ENCODE measurements at regions not wholly inside any gene's neighbourhood (a gene's known extent, or its start where the extent isn't known, plus 50 kb on each side); places are given as distances from the start of the nearest gene placed in this dataset.

DNA sequence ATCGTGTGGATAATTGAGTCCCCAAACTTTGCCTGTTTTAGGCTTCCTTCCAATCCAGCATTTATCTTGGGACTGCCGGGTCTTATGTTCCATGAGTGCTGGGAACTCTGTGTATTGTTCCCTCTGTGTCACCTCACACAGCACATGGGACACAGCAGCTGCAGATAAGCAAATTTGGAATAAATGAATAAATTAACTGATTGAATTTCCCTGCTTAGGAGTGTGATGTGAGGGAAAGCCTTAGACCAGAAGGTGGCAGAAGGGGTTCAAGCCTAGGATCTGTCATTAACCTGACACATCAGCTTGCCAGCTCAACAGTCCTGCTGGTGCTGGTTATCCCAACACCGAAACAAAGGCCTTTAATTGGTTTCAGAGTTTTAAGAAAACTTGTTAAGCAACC lies 114.3 kb downstream of the OXSM start:
- intact Hi-C loops (cut with micrococcal nuclease; ENCODE audit: unreplicated experiment) (loop anchor here (10.0 kb wide), 1 partner anchor 811 kb away; no protein-coding TSS in a partner anchor), in situ Hi-C loops (cut with MboI) (no loop called here)
- Histone ChIP-seq H2AFZ (ENCODE audit: control insufficient read depth, low read depth, low read length) (no peak overlapping the region), H3K27ac (ENCODE audit: control insufficient read depth, insufficient read depth) (no peak overlapping the region), H3K36me3 (ENCODE audit: control insufficient read depth in 2 of 2, insufficient read depth in 2 of 2, low read length in 1 of 2) (no peaks in the 10 kb centered on the region), H3K9me3 (replicated peaks; ENCODE audit: control insufficient read depth, insufficient read depth, low read length) (no peaks in the 10 kb centered on the region), H4K20me1 (ENCODE audit: control insufficient read depth, insufficient read depth) (no peaks in the 10 kb centered on the region), H3K4me2 (ENCODE audit: control insufficient read depth, insufficient read depth) (no peak overlapping the region), H3K4me3 (no peak overlapping the region), H3K79me2 (ENCODE audit: control insufficient read depth, insufficient read depth, low read length) (no peaks in the 10 kb centered on the region), H3K4me1 (ENCODE audit: control insufficient read depth, insufficient read depth, low read length) (no peaks in the 10 kb centered on the region), H3K9ac (ENCODE audit: control insufficient read depth, insufficient read depth, low read length) (no peak overlapping the region), H3K27me3 (replicated peaks in 1 of 2; ENCODE audit: control insufficient read depth in 2 of 2, insufficient read depth in 2 of 2, low read length in 1 of 2) (0 out of 4 replicates have a peak, but pooled peaks cover 0 to 2% of the 10 kb centered on the region in 2 experiments)
- 61% methylated on average over 3 of the region's 3 CpGs for WGBS (ENCODE audit: insufficient coverage, insufficient replicate concordance, low lambda C conversion rate, missing lambda C conversion rate)
- POLR2A ChIA-PET = no interaction called here
- CTCF ChIA-PET = interaction anchor here (0.9 to 2.1 kb wide), 3 partner anchors 10 to 256 kb away, joined by 3 to 5 read pairs (median 4); no protein-coding TSS in a partner anchor
- RAD21 ChIA-PET (ENCODE audit: unreplicated experiment) = interaction anchor here (0.7 to 1.0 kb wide), 2 partner anchors 162 to 809 kb away, joined by 3 read pairs; no protein-coding TSS in a partner anchor
- SMC1A ChIA-PET (ENCODE audit: uncharacterized antibody, unreplicated experiment) = interaction anchor here (1.1 to 1.5 kb wide), 2 partner anchors 10 to 213 kb away, joined by 3 to 6 read pairs; no protein-coding TSS in a partner anchor
- DNase-seq (ENCODE audit: low read depth, low spot score) (no peak), FAIRE-seq (no peak), ATAC-seq (peak; percentile 31; the same call in 1 of the 3 replicates)
- TF ChIP-seq, protein P1, sequence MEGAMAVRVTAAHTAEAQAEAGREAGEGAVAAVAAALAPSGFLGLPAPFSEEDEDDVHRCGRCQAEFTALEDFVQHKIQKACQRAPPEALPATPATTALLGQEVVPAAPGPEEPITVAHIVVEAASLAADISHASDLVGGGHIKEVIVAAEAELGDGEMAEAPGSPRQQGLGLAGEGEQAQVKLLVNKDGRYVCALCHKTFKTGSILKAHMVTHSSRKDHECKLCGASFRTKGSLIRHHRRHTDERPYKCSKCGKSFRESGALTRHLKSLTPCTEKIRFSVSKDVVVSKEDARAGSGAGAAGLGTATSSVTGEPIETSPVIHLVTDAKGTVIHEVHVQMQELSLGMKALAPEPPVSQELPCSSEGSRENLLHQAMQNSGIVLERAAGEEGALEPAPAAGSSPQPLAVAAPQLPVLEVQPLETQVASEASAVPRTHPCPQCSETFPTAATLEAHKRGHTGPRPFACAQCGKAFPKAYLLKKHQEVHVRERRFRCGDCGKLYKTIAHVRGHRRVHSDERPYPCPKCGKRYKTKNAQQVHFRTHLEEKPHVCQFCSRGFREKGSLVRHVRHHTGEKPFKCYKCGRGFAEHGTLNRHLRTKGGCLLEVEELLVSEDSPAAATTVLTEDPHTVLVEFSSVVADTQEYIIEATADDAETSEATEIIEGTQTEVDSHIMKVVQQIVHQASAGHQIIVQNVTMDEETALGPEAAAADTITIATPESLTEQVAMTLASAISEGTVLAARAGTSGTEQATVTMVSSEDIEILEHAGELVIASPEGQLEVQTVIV (IDR thresholded peaks at IDR 0.05; ENCODE audit: borderline replicate concordance, partially characterized antibody) = no peak
- peak; percentile 52 for TF ChIP-seq RAD21 (IDR thresholded peaks at IDR 0.05; ENCODE audit: insufficient read depth, low read depth, low read length)
- no peak for TF ChIP-seq SP1 (IDR thresholded peaks at IDR 0.05; ENCODE audit: low read depth, low read length)
- TF ChIP-seq, protein P2, sequence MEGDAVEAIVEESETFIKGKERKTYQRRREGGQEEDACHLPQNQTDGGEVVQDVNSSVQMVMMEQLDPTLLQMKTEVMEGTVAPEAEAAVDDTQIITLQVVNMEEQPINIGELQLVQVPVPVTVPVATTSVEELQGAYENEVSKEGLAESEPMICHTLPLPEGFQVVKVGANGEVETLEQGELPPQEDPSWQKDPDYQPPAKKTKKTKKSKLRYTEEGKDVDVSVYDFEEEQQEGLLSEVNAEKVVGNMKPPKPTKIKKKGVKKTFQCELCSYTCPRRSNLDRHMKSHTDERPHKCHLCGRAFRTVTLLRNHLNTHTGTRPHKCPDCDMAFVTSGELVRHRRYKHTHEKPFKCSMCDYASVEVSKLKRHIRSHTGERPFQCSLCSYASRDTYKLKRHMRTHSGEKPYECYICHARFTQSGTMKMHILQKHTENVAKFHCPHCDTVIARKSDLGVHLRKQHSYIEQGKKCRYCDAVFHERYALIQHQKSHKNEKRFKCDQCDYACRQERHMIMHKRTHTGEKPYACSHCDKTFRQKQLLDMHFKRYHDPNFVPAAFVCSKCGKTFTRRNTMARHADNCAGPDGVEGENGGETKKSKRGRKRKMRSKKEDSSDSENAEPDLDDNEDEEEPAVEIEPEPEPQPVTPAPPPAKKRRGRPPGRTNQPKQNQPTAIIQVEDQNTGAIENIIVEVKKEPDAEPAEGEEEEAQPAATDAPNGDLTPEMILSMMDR (IDR thresholded peaks at IDR 0.05 in 2 of 3, conservative IDR thresholded peaks at IDR 0.05 in 1 of 3; ENCODE audit: control insufficient read depth in 2 of 3, extremely low read depth in 1 of 3, insufficient read depth in 1 of 3, low read depth in 3 of 3, low read length in 3 of 3) = peak in 1 of 3 experiments; percentile 6; a peak in 1 of 6 replicates
- BruUV-seq (replicated peaks) = no TSS peak
